ENCODE measurements at regions not wholly inside any gene's neighbourhood (a gene's known extent, or its start where the extent isn't known, plus 50 kb on each side); places are given as distances from the start of the nearest gene placed in this dataset.
"Not testable (repeated sequence)": the region's sequence is repeated elsewhere in the genome, so short reads cannot be mapped to it uniquely, and the experiment has no call there.

DNA sequence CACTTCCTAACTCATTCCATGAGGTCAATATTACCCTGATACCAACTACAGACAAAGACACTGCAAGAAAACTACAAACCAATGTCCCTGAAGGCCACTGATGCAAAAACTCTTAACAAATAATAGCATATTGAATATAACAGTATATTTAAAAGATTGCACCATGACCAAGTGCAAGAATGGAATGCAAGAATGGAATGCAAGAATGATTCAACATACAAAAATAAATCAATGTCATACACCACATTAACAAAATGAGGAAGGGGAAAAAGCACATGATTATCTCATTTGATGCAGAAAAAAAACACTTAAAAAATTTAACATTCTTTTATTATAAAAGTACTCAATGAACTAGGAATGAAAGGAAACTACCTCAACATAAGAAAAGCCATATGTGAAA lies 463.1 kb upstream of the NECTIN3 start:
- DNase-seq (ENCODE audit: low read depth, low spot score), result no peak

DNA sequence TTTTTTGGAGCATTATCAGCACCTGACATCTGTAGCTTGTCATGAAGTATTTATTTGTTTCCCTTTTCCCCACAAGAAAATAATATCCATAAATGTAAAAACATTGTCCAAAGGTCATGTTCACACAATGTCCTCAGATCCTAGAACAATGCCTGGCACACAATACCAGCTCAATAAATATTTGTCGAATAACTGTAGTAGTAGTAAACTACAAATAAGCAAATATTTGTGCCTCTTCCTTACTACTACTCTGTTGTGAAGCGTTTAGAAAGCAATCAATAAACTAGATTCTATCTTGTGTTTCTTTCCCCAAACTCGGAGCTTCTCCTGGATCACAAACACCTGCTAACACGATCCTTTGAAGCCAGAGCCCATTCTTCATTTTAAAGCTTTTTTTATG lies 459.6 kb upstream of the NECTIN3 start:
- no peak for DNase-seq (ENCODE audit: low read depth, low spot score)

- DNase-seq (ENCODE audit: low read depth, low spot score), result no peak
Observed at GRCh38 chr3:110614186-110614585, 457.4 kb upstream of the NECTIN3 start.

DNA sequence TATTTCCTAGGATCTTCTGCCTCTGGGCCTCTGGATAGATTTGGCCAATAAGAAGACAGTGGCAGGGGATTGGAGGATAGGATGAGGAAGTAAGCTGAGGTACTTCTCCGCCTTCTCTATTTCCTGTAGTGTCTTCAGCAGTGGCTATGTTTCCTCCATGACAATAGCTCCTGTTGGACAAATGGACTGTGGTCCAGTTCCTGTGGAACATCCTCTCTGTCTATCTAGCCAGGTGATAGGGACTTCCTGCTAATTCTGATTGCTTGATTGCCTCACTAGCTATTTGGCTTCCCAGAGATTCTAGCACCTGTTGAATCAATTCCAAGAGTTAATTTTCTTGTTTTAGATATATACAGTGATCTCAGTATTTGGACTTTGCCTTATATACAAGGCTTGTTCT lies 456.2 kb upstream of the NECTIN3 start:
- no peak for DNase-seq (ENCODE audit: low read depth, low spot score)

GRCh38 chr3:110618512-110619226 lies 452.9 kb upstream of the NECTIN3 start:
- no peak for DNase-seq (ENCODE audit: low read depth, low spot score)

GRCh38 chr3:110620118-110620517 lies 451.5 kb upstream of the NECTIN3 start:
- no peak for DNase-seq (ENCODE audit: low read depth, low spot score)

GRCh38 chr3:110623571-110623970 lies 448.0 kb upstream of the NECTIN3 start:
- DNase-seq (ENCODE audit: low read depth, low spot score), result no peak

DNA sequence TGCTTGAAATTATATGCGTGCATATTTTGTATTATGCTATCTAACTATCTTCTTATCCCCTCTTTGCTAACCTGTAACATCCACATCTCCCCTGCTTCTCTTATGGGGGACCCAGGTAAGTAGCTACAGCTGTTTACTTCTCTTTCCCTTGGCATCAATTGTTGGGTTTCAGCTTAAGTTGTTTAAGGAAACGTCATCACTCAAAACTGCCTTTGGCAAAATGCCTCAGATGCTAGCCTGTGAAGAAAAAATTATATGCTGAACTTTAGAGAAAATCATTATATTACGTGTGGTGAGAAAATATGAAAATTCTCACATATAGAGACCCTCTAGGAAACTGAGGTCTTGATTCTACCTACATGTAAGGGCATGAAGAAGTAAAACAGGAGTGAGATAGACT lies 447.0 kb upstream of the NECTIN3 start:
- DNase-seq (ENCODE audit: low read depth, low spot score), result no peak

DNA sequence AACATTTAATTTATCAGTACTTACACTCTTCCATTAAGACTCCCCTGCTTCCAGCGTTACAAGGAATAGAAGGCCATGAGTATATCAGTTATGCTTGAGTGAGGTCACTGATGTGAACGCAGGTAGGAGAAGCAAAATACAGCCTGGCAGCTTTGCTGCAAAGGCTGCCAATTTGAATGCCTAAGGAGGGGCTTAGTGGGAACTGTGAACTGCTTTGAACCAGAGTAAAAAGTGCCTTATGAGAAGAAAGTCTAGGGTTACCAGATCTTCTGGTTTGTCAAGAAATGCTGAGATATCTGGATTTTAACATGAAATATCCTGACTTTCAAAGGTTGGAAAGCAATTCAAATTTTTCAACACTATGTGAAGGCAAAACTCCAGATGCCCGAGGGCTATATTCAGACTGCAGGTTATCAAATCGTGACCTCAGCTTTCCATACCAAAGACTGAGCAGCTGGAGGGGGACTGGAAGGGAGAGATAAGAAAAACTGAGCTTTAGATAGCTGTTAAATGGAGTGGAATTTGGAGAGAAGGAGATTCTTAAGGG lies 446.3 kb upstream of the NECTIN3 start:
- DNase-seq (ENCODE audit: low read depth, low spot score), result no peak

GRCh38 chr3:110626652-110627111 lies 444.9 kb upstream of the NECTIN3 start:
- not testable (repeated sequence) for DNase-seq (ENCODE audit: low read depth, low spot score)

DNA sequence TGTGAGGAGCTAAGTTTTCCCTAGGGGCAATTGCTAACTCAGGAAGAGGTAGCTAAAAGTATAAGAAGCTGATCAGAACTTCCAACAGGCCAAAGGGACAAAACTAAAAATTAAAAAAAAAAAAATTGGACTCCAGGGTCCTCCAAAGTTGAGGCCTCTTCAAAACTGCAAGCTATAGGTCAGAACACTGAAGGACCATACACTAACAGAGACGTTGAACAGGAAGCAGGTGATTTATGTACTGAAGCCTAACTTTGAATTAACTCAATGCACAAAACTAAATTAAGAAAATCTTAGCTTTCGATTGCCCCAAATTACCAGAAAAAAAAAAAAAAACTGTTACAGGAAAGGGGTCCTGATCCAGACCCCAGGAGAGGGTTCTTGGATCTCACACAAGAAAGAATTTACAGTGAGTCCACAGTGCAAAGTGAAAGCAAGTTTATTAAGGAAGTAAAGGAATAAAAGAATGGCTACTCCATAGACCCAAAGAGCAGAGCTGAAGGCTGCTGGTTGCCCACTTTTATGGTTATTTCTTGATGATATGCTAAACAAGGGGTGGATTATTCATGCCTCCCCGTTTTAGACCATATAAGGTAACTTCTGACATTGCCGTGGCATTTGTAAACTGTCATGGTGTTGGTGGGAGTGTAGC lies 442.8 kb upstream of the NECTIN3 start:
- DNase-seq (ENCODE audit: low read depth, low spot score), result no peak

DNA sequence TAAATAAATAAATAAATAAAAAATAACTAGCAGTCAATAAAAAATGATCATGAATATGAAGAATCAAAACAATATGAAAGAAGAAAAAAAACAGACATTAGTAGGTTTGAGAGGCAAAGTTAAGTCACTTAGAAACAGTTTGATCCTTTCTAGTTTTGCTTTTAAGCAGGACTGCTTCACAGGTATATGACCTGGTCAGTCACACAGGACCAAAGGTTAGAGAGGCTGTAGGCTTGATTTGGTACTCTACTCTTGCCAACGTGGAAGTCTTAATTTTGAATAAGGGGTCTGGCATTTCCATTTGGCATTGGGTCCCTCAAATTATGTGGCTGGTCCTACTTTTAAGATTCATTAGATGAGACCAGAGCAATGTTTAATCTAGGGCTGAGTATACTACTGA lies 441.7 kb upstream of the NECTIN3 start:
- no peak for DNase-seq (ENCODE audit: low read depth, low spot score)

- no peak for DNase-seq (ENCODE audit: low read depth, low spot score)
Observed at GRCh38 chr3:110644203-110644602, 427.4 kb upstream of the NECTIN3 start.

GRCh38 chr3:110646055-110646454 lies 425.6 kb upstream of the NECTIN3 start:
- DNase-seq (ENCODE audit: low read depth, low spot score), result no peak

DNA sequence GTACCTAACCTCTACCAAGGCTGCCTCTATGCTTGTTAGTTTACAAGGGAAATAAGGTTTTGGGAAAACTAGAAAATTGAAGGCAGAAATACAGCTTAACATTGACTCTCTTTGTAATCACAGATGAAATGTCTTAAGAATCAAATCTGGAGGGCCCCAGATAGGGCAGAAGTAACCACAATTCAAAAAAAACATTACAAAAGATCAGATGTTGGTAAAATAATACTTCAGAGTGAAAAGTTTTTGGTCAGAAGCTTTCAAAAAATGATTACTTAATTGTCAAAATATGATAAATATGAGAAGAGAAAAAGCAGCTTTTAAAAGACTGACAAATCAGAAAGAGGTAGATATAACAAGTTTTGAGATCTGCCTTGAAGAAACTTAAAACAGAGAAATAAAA lies 425.1 kb upstream of the NECTIN3 start:
- DNase-seq (ENCODE audit: low read depth, low spot score), result no peak

DNA sequence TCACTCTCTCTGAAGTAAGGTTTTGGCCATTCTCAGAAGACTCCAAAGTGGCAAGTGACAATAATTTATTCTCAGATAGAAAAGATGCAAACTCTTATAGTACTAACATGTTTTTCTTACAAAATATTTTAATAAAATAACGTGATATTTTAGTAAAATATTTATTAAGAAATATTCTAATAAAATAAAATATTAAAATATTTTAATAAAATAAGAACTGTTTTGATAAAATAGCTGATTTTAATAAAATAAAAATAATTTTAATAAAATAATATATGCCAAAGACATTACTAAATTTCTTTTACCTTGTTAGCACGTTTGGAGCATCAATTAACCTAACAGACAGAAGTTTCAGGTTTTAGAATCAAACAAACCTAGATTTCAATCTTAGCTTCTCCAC lies 424.0 kb upstream of the NECTIN3 start:
- no peak for DNase-seq (ENCODE audit: low read depth, low spot score)

- DNase-seq (ENCODE audit: low read depth, low spot score), result no peak
Observed at GRCh38 chr3:110650741-110651140, 420.9 kb upstream of the NECTIN3 start.

- DNase-seq (ENCODE audit: low read depth, low spot score), result no peak
Observed at GRCh38 chr3:110654843-110655502, 416.6 kb upstream of the NECTIN3 start.

DNA sequence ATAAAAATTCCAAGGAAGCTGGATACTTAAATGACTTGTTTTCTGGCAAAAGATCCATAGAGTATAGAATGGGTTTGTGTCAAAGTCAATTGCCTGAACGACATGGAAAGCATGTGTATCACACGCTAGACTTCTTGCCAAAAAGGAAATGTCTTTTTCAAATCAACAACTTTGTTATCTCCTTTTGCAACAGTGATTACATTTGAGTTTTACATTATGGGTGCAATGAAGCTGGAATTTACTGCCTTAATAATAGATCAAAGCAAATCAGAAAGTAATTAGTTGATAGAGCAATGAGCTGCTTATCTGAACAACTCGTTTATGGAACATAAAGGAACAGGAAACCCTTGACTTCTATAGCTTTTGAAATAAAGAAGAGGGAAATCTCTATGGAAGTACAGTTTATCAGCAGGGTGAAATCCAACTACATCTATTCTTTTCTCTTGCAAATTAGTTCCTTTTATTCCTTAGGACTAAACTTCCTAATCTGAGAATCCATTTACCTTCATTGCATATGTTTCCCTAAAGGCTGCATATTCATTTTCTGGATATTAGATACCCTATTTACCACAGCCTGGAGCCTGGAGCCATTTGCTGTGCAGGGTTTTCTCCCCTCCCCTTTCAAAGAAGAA lies 415.1 kb upstream of the NECTIN3 start:
- no peak for DNase-seq (ENCODE audit: low read depth, low spot score)

- DNase-seq (ENCODE audit: low read depth, low spot score), result no peak
Observed at GRCh38 chr3:110664148-110664547, 407.5 kb upstream of the NECTIN3 start.

GRCh38 chr3:110666495-110666894 lies 405.1 kb upstream of the NECTIN3 start:
- DNase-seq (ENCODE audit: low read depth, low spot score), result no peak

GRCh38 chr3:110667216-110667615 lies 404.4 kb upstream of the NECTIN3 start:
- DNase-seq (ENCODE audit: low read depth, low spot score), result no peak

All from activated CD4-positive, CD25-positive, alpha-beta regulatory T cell treated with anti-CD3 and anti-CD28 coated beads, Interleukin-2, amount 50 U/mL, for 16 hours (primary cell).